HT-29 (cell line): ENCODE measurements at regions not wholly inside any gene's neighbourhood (a gene's known extent, or its start where the extent isn't known, plus 50 kb on each side); places are given as distances from the start of the nearest gene placed in this dataset.
"Not testable (repeated sequence)": the region's sequence is repeated elsewhere in the genome, so short reads cannot be mapped to it uniquely, and the experiment has no call there.

Experiments
- DNase-seq: peaks from one replicate; pipeline ENCODE4 v3.0.0-alpha.2; 2015; ENCODE audit warnings: low spot score

DNA sequence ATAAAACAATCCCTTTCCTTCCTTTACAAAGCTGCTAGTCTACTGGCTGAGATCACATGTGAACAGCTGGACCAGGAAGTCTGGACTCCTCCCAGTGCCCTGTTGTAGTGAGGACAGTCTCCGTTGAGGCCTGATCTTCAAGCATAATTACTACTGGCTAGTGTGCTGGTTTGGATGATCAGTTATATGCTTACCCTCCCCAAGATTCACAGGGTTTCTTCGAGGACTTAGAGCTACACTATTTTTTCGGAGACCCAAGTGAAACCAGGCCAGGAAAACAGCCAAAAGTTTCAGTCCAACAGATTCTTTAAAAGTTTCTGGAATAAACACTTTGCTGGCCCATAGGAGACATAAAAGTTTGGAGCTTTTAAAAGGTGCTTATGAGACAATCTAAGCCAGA lies 194.9 kb upstream of the CDH11 start:
- no peak for DNase-seq

DNA sequence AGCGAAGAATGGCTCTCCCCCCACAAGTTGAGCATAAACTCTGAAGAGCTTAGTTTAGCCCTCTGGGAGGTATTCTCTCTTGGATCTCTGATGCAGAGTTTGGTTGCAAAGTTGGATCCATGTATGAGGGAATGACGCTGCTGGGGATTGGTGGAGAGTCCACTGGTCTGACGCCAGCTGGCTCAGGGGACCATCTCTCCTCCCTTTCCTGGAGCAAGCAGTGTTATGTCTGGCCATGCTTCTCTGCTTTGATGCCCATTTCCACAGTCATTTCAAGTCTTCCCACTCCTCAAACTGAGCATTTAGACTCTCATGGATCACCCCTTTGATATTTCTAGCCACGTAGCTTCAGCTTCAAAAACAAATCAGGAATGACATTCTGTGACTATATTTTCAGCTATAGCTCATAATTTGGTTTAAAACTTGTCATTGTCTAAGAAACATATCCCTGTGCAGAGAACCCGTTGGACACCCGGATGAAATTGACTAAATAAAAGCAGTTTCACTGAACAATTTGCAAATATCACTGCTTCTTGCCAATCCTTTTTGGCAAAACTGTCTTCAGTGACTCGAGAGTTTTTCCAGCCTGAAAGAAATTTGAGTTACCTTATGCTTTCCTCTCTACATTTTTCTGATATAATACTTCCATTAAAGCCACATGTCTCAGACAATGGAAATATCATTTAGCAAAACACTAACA lies 193.4 kb upstream of the CDH11 start:
- DNase-seq = no peak

DNA sequence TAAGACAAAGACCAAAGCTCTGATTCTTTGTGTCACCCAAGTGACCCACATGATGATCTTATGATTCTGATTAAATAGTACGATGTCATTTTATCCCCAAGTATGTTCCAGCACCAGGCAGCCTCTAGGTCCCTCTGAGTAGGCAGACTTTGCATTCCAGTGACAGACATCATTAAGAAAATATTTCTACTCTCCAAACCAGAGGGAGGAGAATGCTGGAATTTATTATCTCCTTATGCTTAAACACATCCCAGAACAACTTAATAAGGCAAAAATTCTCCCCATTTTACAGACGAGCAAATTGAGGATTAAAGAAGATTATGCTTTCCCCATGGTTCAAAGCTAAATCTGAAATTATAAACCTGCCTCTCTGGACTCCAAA lies 192.8 kb upstream of the CDH11 start:
- DNase-seq = no peak

DNA sequence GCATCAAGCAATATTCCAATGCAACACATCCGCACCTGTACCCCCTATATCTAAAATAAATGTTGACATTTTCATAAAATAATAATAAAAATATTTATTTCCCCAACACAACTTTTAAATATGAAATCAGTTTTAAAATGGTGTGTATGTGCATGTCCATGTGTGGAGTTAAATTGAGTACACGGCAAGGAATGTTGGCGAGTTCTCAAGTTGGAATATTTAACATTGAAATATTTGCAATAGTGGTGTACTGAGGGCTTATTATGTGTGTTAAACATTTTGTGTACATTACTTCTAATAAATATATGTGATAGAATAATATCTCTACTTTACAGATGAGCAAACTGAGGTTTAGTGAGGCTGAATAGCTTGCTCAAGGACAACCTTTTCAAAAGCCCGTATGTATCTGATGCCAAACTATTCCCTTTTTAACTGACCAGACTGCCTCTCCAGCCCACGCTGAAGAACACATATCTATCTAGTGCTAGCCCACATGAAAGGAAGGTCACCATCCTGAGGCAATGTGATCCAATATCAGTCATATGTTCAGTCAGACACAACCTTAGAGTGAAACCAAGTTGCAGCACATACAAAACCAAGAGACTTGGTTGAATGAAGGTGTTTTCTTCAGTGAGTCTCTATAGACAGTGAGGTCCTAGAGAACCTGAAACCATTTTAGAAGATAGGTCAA lies 192.2 kb upstream of the CDH11 start:
- no peak for DNase-seq

DNA sequence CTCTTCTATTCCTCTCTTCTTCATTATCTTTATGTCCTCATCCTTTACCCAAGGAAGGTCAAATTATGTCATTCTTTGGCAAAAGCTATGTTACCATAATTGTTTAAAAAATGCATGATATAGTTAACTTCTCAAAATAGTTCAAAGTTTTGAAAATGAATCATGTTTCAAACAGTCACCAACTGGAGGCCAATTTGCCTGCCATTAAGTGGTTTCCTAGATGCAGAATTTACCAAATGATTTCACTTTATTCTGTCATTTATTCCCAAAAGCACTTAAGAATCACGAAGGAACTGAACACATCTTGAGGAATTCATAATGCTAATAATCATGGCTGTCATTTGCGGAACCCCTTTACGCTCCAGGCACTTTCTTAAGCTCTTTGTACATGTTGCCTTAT lies 190.9 kb upstream of the CDH11 start:
- no peak for DNase-seq

DNA sequence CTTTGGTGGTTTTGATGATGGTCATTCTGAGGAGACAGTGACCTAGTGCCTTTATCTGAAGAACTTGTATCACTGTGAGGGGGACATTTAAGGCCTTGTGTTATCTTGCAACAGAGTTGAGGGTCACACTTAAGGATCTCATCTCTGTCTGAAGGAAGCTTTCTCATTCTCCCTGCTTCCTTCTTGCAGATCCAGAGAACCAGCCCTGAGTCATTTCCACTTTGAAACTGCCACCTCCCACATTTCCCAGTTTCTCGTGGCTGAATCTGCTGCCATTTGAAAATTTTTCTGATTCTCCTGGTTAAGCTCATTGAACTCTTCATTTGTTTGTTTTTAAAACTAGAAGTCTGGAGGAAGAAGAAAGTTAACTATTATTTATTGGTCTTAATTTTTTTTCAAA lies 190.2 kb upstream of the CDH11 start:
- no peak for DNase-seq

DNA sequence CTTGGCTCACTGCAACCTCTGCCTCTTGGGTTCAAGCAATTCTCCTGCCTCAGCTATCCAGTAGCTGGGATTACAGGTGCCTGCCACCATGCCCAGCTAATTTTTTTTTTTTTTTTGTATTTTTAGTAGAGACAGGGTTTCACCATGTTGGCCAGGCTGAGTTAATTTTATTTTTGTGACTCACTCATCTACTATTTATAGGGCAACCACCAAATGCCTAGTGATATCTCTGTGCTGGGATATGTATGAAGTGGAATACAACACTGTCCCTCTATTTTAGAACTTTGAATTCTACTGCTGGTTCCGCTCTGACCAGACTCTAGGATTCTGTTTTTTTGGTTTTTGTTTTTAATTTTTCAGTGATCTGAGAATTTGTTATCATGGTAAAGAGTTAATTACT lies 188.6 kb upstream of the CDH11 start:
- DNase-seq = not testable (repeated sequence)

DNA sequence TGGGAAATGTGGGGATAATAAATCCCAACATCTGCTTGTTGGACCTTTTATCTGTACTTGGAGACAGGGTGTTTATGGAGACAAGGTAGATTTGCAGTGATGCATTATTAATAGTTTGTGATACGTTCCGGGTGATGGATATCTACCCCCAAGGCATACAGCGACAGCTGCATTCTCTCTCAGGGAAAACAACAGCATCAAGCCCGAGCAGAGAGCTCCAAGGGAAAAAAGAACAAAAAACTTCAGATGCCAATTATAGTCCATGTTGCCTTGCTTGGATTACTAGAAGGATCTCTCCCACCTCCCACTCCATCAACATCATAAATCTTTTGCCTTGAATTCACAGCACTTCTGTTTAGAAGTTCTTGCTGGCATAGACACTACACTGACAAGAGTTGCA lies 187.5 kb upstream of the CDH11 start:
- no peak for DNase-seq

DNA sequence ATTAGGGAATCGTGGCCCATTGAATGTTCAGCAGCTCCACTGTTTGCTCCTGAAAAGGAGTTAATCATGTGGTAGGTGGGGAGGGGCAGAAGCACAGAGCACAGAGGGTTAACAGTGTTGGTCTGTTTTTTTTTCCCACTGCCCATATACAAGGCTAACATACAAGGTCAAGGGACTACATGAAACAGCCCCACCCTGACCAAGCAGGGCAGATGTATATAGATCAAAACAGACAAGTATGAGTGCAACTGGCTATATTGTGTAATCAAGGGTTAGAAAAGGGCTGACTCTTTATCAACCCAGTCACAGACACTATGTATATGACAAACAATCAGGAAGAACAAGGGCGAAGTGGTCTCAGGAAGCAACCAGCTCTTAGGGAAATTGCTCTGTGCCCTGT lies 186.6 kb upstream of the CDH11 start:
- no peak for DNase-seq

DNA sequence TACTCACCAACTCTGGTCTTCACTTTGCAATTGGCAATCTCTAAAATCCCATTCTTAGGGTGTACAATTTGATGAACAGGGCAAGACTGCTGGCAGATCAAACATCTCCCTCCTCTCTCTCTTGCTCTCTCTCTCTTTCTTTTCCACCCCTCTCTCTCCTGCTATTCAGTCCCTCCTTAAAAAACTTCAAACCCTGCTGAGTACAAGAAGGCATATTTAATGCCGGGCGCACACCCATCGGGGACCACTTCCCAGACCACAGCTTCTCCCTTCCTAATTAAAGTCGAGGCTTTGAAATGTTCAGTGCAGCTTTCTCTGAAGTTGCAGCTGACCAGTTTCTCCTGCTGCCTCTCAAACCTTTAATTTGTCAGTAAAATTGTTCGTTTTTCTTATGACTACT lies 185.4 kb upstream of the CDH11 start:
- DNase-seq = no peak

DNA sequence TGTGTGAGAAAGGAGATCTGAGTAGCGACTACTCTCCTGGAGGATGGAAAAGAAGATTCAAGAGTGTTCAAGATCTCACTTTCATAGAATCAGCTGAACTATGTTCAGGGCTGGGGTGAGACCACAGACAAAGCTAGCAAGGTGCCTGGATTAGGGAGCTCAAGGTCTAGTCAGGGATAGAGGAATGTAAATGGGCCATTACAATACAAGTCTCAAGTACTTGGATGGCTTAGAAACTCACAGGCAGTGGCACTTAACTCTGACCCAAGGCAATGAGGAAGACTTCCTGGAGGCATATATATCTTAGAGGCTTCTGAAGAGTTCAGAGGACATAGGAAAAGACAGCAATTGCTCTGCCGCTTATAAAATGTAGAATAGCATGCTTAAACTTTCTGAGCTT lies 184.9 kb upstream of the CDH11 start:
- DNase-seq = no peak

DNA sequence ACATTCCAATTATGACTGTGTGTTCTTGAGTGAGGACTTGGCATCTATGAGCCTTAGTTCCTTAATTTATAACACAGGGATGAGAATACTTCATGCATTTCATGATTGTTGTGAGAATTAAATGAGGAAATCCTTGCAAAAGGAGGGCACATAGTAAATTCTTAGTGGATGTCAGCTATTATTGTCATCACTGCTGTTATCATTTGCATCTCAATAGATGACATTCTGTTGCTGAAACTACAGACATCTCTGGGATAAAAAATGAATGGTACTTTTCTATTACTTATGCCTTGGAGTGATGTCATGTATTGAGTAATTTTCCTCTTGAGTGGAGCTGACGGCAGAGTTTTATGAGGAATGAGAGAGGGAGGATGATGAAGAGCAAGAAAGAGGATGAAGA lies 184.4 kb upstream of the CDH11 start:
- DNase-seq = no peak

DNA sequence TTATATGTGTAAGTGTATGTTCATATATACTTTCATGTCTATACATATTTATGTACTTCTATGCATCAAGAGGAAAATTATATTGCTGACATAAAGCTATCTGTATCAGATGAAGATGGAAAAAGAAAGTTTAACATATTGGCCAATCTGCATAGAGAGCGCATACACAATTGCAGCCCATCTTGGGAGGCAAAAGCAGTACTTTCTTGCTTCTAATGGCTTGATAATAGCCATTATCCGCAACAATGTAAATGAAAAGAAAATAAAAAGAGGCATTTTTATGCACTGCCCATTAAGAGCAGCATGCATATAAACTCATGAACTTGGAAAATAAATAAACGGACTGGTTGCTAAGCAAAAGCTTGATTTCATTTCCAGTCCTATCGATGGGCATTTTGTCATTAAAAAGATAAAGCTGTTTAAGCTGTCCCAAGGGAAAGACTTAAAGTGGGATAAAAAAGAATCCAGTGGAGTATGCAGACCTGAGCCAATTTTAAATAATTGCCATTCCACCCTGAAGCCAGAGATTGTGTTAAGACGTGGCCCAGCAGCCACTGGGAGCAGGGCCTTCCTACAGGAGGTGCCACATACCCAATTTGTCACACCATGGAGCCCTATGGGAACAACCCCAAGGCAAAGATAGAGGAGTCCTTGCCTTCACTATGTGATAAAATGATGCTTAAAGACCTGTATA lies 183.6 kb upstream of the CDH11 start:
- no peak for DNase-seq

DNA sequence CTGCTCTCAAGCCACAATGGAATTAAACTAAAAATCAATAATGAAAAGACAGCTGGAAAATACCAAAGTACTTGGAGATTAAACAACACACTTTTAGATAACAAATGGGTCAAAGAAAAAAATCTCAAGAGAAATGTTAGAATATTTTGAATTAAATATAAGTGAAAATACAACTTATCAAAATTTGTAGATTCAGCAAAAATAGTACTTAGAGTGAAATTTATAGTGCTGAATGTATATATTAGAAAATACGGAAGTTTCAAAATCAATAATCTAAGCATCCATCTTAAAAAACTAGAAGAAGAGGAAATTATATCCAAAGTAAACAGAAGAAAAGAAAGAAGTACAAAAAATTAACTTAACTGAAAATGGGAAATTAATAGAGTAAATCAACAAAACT lies 179.2 kb upstream of the CDH11 start:
- no peak for DNase-seq

DNA sequence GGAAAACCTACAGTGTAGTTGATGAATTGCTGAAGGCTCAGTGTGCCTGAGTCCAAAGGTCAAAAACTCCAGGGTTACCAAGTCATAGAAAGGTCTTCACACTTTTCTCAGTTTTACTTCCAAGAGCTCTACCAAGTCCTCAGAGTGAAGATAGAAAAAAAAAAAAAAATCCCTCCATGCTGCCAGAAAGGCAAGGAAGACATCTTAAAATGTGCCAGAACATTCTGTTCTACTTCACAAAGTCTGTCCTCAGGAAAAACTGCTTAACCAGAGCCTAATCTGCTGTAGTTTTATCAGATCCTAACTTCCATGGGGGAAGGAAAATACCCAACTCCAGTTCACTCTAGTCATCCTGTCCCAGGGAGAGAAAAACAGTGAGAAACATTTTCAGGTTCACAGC lies 175.6 kb upstream of the CDH11 start:
- no peak for DNase-seq

DNA sequence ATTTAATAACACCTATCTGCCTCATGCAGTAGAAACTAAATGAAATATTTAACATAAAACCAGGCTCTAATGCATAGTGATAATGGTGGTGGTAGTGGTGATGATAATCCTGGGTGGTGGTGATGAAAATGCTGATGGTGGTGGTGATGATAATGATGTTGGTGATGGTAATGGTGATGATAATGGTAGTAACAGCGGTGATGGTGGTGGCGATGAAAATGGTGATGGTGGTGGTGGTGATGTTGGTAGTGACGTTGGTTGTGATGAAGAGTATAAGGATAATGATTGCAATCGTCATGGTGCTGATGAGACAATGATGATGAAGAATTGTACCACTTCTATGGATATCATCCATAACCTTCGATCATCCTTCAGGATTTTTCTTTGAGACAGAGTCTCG lies 173.7 kb upstream of the CDH11 start:
- DNase-seq = no peak

DNA sequence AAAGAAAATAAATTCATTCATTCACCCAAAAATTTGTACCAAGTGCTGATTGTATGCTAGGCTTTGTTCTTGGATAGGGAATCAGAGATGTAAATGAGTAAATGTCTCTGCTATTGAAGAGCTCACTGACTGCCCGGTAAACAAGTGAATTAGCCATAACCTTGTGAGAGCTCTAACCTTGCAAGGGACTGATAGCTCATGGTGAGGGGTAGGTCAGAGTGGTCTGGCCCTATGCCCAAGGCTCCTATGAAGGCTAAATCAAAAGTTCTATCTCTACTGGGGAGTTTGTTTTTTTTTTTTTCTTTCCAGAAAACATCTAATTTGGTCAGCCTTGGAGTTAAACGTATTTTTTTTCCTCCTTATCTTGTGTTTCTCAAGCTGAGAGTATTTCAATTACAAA lies 172.8 kb upstream of the CDH11 start:
- no peak for DNase-seq

DNA sequence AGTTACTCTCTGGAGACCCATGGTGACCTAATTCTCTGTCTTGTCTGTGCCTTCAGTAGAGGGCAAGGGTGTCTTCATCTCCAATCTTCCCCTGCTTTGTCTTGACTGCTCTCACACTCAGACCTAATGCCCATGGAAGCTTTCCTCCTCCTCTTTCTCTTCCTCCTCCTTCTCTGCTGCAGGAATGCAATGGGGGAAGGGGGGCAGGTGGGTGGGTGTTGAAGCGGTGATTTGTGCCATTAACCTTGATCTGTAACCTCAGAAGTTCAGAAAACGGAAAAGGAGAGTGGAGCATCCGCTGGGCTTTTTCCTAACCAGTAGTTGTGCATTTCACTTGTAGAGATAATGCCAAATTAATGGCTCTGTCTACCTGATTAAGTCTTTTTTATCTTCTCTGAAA lies 172.3 kb upstream of the CDH11 start:
- DNase-seq = no peak

DNA sequence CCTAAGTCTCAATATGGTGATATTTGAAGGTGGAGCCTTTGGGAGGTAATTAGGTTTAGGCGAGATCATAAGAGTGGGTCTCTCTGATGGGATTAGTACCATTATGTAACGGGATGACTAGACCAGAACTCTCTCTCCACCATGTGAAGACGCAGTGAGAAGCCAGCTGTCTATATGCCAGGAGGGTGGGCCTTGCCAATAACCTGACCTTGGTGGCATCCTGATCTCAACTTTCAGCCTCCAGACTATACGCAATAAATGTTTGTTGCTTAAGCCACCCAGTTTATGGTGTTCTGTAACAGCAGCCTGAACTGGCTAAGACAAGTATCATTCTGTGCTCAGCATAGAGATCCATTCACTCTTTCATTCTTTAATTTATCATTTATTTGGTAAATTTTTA lies 167.2 kb upstream of the CDH11 start:
- no peak for DNase-seq

DNA sequence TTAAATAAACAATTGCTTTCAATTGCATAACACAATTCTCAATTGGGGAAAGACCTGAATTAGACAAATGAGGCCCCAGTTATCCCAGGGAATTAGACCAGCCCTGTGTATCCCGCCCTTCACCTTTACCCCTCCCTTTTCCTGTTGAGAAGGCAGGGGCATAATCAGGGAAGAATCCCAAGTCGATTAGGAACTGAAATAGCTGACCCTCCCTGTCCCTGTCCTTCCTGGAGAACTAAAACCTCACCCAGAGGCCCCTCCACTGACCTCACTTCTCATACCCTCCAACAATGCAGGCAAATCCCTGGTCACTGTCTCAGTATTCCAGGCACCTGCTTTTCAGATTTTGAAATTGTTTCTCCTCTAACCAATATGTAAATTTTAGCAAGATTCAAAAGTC lies 165.4 kb upstream of the CDH11 start:
- no peak for DNase-seq

DNA sequence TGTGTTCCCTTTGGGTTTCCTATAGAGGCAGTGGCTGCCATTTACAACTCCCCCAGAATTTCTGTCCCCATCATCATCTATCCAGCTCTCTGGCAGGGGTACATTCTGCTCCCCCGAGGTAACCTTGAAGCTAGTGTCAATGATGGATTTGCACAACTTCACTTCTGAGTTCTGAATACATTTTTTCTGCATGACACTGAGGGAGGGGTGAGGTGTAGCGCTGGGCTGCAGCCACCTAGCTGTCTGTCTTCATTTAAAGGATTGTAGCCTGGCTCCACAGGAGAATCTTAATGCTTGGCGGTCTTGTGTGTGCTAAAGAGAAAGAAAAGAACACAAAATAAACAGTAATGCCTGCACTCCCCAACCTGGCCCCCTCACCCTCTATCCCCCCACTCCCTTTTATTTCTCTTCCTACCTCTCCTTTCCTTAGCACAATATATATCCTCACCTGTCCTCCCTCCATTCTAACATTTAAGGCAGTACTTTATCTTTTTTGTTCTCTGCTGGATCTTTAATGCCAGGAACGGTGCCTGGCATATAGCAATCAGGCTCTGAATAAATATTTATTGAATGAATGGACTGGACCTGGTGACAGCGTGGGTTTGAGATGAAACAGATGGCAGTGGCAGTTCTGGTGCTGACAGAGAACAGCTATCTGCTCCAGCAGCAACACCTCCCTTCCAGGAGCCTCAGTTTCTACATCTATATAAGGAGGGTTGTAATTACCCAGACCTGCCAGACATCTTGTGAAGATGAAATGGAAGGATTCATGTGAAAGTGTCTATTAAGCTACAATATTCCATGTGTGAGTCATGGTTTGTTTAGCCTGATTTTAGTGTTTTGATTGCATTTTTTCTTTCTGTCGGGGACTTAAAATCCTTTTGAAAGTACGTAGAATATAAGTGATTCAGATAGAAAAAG lies 163.5 kb upstream of the CDH11 start:
- DNase-seq = no peak

DNA sequence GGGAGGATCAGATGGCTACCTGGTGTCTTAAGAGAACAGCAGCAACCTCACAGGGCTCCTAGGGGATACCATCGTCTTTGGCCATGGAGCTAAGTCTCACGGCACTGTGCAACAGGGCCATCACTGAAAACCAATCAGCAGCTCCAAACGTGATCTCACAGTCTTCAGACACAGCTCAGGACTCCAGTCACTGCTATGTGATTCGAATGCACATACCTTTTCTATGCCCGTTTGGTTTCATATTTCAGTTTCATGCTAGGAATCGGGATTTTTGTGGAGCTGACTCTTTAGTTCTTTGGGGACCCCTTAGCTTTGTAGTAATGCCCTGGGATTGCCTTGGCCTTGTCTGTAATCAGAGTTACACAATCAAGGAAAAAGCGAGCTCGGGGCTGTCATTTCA lies 162.8 kb upstream of the CDH11 start:
- DNase-seq = no peak
